NCI-H69 (cell line): ENCODE measurements at regions not wholly inside any gene's neighbourhood (a gene's known extent, or its start where the extent isn't known, plus 50 kb on each side); places are given as distances from the start of the nearest gene placed in this dataset.

Experiments used
- DNase-seq: peaks from one replicate; lab custom pipeline; 2025; lab: John Stamatoyannopoulos, UW

GRCh38 chr10:130486906-130487305 lies 350.7 kb downstream of the GLRX3 start:
- DNase-seq = no peak

- DNase-seq = no peak
Observed at GRCh38 chr10:130487566-130487965, 351.4 kb downstream of the GLRX3 start.

GRCh38 chr10:130489891-130490290 lies 353.7 kb downstream of the GLRX3 start:
- DNase-seq = no peak

- no peak for DNase-seq
Observed at GRCh38 chr10:130491011-130491692, 355.0 kb downstream of the GLRX3 start.

DNA sequence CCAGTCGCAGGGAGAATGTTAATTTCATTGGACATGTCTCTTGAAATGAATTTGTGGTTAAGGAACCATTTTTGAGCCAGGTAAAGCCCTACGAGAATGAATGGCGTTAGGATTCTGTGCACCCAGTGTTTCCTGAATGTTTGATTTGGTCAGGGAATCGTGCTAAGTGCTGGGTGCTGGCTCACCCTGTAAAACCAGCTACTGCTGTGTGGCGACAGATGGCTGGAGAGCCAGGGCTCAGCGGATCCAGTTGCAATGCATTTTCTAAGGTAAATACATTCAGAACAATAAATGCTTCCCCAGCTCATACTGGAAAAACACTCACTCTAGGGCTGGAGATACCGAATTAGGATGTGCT lies 355.5 kb downstream of the GLRX3 start:
- no peak for DNase-seq

DNA sequence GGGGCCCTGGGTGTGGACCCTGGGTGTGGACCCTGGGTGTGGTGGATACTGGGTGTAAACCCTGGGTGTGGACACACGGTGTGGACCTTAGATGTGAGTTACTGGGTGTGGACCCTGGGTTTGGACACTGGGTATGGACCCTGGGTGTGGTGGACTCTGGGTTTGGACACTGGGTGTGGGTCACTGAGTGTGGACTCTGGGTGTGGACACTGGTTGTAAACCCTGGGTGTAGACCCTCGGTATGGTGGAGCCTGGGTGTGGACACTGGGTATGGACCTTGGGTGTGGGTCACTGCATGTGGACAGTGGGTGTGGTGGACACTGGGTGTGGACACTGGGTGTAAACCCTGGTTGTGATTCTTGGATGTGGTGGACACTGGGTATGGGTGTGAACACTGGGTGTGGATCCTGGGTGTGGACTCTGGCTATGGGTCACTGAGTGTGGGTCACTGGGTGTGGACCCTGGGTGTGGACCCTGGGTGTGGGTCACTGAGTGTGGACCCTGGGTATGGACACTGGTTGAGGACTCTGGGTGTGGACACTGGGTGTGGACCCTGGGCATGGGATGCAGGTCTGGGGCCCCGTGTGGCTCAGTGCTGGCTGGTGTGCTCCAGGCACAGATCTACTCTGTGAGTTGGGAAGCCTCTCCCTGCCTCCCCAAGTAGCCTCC lies 356.2 kb downstream of the GLRX3 start:
- no peak for DNase-seq

DNA sequence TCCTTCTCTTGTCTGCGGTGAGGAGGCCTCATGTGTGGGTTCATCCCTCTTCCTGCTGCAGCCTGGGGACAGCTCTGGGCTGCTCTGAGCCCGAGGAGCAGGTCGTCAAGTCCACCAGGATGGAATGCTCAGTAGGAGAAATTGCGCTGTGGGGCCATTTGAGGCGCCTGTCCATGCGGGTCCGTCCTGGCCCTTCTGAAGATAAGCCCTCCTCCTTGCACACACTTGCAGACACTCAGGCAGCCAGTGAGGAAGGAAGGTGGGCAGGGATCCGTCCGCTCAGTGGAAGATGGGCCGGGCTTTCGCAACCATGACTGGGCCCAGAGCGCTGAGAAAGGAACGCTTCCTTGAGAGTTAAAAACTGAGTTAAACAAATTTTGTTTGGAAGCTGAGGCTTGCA lies 356.8 kb downstream of the GLRX3 start:
- DNase-seq = no peak

GRCh38 chr10:130493446-130494145 lies 357.4 kb downstream of the GLRX3 start:
- no peak for DNase-seq

GRCh38 chr10:130495116-130495862 lies 359.1 kb downstream of the GLRX3 start:
- DNase-seq = no peak

DNA sequence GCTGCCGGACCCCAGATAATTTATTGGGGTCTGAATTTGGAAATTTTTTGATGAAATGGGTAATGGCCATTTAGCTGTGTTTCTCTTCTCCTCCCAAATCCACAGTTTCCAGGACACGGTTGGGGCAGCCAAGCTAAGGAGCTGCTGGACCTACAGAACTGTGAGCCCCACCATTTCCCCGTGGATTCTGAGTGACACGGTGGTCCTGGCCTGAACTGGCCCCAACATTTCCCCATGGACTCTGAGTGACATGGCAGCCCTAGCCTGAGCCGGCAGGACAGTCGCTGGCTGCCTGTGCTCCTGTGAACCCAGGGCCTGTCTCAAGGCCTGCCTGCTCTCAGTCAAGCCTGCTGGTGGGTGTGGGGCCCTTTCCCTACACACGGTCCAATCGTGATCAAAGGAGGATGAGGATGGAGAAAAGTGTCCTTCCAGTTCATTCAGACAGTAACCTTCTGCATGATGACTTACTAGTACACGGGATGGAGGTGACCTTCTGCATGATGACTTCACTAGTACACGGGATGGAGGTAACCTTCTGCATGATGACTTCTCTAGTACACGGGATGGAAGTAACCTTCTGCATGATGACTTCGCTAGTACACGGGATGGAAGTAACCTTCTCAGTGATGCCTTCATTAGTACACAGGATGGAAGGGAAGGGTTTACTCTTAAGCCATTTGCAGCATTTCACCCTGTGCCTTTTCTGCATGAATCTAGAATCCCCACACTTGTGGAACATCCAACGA lies 359.9 kb downstream of the GLRX3 start:
- peak; percentile 0 for DNase-seq

DNA sequence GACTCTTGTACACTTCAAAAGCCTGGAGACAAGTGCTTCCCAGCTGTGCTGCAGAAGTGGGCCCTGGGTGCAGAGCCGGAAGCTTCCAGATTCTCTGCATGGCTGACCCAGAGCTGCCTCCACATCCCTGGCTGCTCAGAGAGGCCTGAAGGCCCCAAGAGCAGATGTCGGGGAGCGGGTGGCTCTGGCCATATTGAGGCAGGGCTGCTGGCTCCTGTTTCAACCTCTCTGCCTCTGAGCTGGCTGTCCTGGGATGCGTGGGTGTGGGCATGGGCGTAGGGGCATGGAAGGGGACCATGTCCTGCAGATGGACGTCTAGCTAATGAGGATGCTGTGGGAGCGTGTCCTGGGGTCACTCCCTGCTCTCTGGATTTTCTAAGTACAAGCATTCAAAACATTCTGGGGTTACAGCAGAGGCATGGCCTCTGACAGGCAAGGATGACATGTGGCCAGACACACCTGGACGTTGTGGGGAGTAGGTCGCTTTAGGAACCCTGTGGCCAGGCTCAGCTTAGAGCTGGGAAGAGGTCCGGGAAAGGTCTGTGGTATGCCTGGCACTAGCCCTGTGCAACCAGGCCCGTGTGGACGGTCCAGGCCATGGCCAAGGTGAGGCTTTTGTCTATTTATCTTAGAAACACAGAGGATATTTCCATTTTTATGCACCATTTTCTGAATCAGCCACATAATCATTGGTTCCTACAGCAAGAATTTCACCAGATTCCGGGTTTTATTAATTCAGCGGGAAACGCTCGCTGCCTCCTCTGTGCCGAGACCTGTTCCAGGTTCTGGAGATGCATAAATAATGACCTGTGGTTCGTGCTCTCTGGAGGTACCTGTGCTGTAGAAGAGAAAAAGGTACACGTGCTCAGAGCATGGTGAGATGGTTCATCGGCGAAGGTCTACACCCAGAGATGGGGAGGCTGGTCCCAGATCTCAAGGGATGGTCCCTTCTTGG lies 361.1 kb downstream of the GLRX3 start:
- DNase-seq = no peak

DNA sequence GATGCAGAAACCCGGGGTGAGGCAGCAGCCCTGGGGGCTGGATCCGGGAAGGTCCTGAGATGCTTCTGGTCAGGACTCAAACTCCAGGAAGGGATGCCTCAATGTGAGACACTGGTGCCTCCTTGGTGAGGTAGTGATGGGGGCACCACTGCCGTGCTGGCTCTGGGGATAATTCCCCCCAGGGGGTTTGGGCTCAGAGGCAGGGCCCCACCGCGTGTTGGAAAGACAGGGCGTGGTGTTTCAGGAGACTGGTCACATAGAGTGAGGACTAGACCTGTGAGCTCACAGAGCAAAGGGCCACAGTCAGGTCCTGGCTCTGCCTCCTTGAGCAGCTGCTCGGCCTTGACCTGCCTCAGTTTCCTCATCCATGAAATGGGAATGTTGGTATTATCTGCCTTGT lies 361.9 kb downstream of the GLRX3 start:
- no peak for DNase-seq

DNA sequence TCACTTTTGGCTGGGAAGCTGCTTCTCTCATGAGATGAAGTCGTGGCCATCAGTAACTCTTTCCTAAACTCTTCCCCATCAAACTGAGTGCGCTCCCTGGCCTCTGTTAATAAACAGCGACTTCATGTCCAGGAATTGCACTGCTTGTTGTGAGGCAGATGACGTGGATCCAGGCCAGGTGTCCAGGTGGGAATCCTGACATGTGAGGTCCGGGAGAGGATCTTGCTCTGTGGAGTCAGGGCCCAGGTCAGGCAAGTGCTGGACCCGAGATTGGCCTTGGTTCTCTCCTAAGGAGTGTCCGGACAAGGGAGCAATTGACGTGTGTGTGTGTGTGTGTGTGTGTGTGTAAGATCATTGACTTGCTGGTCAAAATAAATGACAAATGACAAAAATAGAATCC lies 362.7 kb downstream of the GLRX3 start:
- DNase-seq = no peak

DNA sequence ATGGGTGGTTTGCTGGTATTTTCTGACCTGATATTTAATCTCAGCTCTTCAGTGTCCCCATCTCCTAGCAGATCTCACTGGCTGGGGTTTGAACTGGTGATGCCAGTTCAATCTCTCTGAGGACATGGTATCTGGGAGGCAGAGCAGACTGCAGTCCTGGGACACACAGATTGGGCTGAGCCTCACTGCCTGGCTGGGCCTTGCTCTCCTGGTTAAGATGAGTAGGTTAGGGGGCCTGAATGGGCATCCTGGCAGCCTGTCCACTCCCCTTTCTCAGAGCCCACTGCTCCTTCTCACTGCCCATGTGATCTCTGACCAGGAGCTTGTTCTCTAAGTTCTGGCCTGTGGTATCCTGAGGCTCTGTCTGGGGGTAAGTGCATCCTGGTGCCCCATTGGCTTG lies 363.4 kb downstream of the GLRX3 start:
- no peak for DNase-seq

GRCh38 chr10:130500261-130501000 lies 364.2 kb downstream of the GLRX3 start:
- DNase-seq = no peak

GRCh38 chr10:130507461-130507860 lies 371.3 kb downstream of the GLRX3 start:
- DNase-seq = no peak

- no peak for DNase-seq
Observed at GRCh38 chr10:130509881-130510689, 373.9 kb downstream of the GLRX3 start.

DNA sequence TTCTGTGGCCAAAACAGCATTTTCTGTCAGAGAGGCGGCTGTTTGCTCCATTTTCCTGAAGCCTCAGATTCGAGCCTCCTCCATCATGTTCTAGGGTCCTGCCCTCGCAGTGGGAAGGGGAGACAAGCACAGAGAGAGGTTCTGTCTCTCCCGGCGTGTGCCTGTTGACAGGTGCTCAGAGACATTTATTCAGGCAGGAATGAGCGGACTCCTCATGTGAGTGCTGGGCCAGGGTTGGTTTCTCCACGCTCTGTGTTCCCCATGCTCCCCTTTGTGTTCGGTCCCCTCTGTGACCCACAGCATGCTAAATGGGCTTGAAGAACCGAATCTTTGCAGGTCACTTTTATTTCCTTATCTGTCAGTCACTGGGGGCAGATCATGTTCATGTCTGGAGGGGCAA lies 374.6 kb downstream of the GLRX3 start:
- DNase-seq = no peak

DNA sequence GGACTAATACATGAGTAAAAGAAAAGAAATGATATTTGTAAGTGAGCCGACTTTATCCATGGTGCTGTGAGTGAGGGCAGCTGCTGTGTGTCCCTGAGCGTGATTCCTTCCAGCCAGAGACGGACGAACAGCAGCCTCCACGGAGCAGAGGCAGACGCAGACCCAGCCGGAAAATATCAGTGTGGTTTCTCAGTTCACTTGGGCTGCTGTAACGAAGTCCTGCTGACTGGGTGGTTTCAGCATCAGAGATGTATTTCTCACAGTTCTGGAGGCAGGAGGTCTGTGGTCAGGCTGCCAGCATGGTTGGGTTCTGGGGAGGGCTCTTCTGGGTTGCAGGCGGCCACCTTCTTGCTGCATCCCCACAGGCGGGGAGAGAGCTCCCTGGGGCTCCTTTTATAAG lies 375.6 kb downstream of the GLRX3 start:
- no peak for DNase-seq
